Right ventricle myocardium inferior (tissue), 1 donor: ENCODE measurements at regions not wholly inside any gene's neighbourhood (a gene's known extent, or its start where the extent isn't known, plus 50 kb on each side); places are given as distances from the start of the nearest gene placed in this dataset.

ENCODE experiments used
- ATAC-seq: fragments of 200-7000 bp; cut with Tn5 transposase; one replicate; pipeline ENCODE4 v1.9.1; 2020; ENCODE audit warnings: mild to moderate bottlenecking, moderate library complexity
- DNase-seq: peaks from one replicate; pipeline ENCODE4 v3.0.0; 2021; ENCODE audit errors: missing footprints
- intact Hi-C: fragments of 100-400 bp; cut with DNase I; formaldehyde crosslinking; loops from one replicate; pipeline ENCODE4 v1.11.0; 2022
- donor health status: DM: no; HTN: yes; CAD: no; lungs with severe emphysema.

DNA sequence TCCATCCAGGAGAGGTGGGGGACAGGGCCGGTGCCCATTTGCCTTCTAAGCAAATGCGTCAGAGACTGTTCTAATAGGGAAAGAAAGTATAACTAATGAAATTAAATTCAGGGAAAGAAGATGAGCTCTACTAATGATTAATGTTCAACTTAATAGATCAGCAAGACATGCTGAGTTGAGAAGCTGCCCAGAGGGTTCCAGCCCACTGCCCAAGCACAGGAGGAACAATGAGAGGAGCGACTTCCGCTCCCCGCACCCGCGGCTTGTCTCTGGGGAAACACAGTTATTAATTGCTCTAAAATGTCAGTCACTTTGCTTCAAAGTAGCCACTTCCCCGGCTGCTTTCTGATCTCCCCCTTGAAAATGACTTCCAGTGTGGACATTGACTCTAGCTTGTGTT is 331.3 kb downstream of the UQCRFS1 start:
- no peak for DNase-seq
- intact Hi-C loops = loop anchor here (5.0 to 10.0 kb wide), 2 partner anchors 89 to 323 kb away; no protein-coding TSS in a partner anchor
- no peak for ATAC-seq

DNA sequence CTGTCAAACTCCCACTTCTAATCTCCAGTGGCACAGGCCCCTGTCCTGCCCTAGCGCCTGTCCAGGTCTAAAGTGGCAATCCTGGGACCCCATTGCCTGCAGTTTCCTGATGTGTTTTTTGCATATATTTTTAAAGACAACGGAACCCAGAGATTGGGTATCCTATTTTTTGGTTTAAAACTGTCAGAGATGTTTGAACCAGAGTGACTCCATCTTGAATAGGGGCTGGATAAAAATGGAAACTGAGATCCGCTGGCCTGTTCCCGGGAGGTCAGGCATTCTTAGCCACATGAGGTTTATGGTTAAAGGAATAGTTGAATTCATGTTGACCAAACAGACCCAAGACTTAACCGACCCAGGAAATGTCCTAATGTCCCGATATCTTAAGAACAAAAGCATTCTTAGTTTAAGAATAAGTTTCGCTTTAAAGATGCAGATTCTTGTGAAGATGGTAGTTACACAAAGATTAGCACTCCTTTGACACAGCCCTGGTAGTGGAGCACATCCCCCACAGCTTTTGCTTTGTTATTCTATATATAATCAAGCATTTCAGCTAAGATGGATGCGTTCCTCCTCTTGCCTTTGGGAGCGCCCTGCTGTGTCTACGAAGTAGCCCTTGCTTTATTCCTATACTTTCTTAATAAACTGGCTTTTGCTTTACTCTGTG is 332.1 kb downstream of the UQCRFS1 start:
- intact Hi-C loops = loop anchor here (5.0 to 10.0 kb wide), 2 partner anchors 89 to 324 kb away; no protein-coding TSS in a partner anchor
- no peak for ATAC-seq

DNA sequence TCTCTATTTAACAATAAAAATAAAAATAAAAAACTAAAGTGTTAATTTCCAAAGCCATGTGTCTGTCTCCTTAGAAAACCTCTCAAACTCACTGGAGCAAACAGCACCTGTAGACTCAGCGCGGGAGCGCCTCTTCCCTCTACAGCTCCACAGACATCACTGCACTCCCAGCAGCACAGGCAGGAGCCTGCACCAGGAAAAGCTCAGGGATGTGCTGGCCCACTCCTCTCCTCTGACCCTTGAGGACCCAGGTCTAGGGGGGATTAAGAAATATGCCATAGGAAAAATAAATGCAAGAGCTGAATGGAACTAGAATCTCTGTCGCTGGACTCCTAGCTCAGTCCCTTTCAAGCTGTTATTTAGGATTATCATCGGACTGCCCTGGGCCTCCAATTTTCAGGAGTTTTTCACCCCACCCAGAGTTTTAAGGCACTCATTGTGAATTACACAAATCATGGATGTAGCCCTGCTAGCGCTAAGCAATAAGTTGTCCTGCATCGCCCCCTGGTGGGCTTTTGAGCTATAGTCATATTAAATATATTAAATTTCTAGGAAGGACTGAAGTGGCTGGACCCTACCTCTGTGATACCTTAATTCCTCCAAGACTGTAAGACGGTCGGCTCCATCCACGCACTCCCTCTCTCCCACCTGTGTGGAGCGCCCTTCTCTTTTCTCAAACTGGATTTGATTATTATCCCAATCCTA is 333.9 kb downstream of the UQCRFS1 start:
- ATAC-seq (no peak), DNase-seq (no peak)
- intact Hi-C loops = loop anchor here (1.0 to 10.0 kb wide), 3 partner anchors 142 to 914 kb away; no protein-coding TSS in a partner anchor

More for the DNA sequence above, 332.1 kb downstream of the UQCRFS1 start:
- no peak for DNase-seq

GRCh38 chr19:28876609-28877123 is 336.3 kb downstream of the UQCRFS1 start:
- ATAC-seq (no peak), DNase-seq (no peak)
- intact Hi-C loops = loop anchor here (10.0 kb wide), 1 partner anchor 912 kb away; no protein-coding TSS in a partner anchor

GRCh38 chr19:28874742-28875141 is 338.2 kb downstream of the UQCRFS1 start:
- ATAC-seq (no peak), DNase-seq (no peak)
- intact Hi-C loops = loop anchor here (10.0 kb wide), 1 partner anchor 910 kb away; no protein-coding TSS in a partner anchor

- ATAC-seq = peak; percentile 81
- intact Hi-C loops = loop anchor here (10.0 kb wide), 1 partner anchor 908 kb away; no protein-coding TSS in a partner anchor
- DNase-seq = no peak
These were observed 339.6 kb downstream of the UQCRFS1 start for GRCh38 chr19:28873301-28873700.

DNA sequence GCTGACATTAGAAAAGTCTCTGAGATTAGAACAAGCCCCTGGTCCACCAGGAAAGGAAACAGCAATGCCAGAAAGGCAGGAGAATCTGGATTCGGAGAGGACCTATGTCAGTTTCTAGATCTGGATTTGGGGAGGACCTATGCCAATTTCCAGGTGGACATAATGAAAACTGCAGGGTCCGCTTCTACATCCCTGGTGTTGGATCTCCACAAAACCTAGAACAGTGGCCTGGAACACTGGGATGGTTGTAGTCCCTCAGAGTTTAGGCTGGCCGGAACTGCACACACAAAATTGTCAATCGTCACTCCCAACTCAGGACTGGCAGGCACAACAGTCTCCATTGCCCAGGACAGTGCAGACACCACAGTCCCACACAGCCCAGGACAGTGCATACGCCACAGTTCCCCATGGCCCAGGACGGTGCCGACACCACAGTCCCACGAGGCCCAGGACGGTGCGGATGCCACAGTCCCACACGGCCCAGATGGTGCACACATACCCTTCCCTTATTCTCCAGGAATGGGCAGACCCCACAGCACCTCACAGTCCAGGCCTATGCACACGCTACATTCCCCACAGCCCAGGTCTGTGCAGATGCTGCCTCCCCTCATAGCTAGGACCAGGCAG is 341.7 kb downstream of the UQCRFS1 start:
- intact Hi-C loops = loop anchor here (10.0 kb wide), 1 partner anchor 906 kb away; no protein-coding TSS in a partner anchor
- ATAC-seq = no peak
- no peak for DNase-seq

GRCh38 chr19:28869459-28869858 is 343.5 kb downstream of the UQCRFS1 start:
- DNase-seq (no peak), ATAC-seq (no peak)
- intact Hi-C loops = no loop called here

DNA sequence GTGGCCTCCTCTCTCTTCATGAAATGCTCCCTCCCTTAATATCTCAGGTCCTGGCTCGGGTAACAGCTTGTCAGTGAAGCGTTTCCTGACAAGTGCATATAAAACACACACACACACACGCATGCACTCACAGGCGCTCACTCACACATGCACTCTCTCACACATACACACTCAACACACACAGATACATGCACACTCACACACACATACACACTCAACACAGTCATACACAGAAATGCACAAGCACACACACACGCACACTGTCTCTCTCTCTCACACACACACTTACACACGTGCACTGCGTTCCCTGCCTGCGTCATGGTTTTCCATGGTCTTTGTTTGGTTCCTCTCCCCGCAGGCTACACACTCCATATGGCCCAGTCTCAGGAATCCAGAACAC is 344.1 kb downstream of the UQCRFS1 start:
- intact Hi-C loops = no loop called here
- DNase-seq (no peak), ATAC-seq (no peak)

- intact Hi-C loops = no loop called here
- ATAC-seq = no peak
- no peak for DNase-seq
These were observed 345.0 kb downstream of the UQCRFS1 start for GRCh38 chr19:28867978-28868377.

- no peak for DNase-seq
- intact Hi-C loops = loop anchor here (5.0 kb wide), 1 partner anchor 72 kb away; no protein-coding TSS in a partner anchor
These were observed 348.3 kb downstream of the UQCRFS1 start for GRCh38 chr19:28864577-28865042.

GRCh38 chr19:28864024-28864503 is 348.9 kb downstream of the UQCRFS1 start:
- ATAC-seq (peak; percentile 65), DNase-seq (no peak)
- intact Hi-C loops = loop anchor here (5.0 kb wide), 1 partner anchor 72 kb away; no protein-coding TSS in a partner anchor

More at GRCh38 chr19:28864577-28865042, 348.3 kb downstream of the UQCRFS1 start:
- peak; percentile 87 for ATAC-seq

GRCh38 chr19:28862238-28862637 is 350.7 kb downstream of the UQCRFS1 start:
- ATAC-seq = no peak
- intact Hi-C loops = loop anchor here (5.0 kb wide), 1 partner anchor 70 kb away; no protein-coding TSS in a partner anchor

DNA sequence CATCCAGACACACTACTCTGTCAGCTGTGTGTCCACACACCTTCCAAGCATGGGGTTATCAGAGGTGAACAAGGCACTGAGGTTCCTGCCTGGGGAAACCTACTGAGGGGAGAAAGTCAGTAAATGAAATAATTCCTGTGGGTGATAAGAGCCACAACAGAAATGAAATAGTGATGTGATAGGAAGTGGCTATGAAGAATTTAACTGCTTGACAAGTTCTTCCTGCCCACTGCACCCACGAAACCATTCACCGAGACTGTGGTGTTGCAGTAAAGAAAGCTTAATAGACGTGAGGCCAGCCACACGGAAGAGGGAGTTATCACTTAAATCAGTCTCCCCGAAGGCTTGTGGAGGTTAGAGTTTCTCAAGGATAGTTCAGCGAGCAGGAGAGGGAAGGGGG is 353.1 kb downstream of the UQCRFS1 start:
- no peak for DNase-seq
- no peak for ATAC-seq
- intact Hi-C loops = loop anchor here (5.0 kb wide), 1 partner anchor 68 kb away; no protein-coding TSS in a partner anchor

More at GRCh38 chr19:28862238-28862637, 350.7 kb downstream of the UQCRFS1 start:
- DNase-seq = no peak

- DNase-seq (no peak), ATAC-seq (no peak)
- intact Hi-C loops = no loop called here
These were observed 354.0 kb downstream of the UQCRFS1 start for GRCh38 chr19:28858933-28859332.

DNA sequence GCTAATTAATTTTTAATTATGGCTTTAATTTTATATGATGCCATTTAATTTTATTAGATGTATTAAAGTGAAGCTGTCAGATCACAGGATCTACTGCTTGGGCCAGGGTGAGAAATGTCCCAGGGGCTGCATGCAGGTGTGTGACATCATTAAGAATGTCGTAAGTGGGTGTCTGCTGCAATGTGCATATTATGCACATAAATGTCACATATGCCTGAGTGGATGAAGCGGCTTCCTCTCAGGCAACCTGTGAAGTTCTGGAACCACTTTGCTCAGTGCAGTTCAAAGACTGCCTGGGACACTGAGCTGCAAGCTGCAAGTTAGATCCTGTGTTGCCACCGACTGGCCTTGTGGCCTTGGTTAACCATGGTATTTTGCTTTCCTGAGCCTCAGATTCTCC is 355.0 kb downstream of the UQCRFS1 start:
- intact Hi-C loops = no loop called here
- DNase-seq (no peak), ATAC-seq (no peak)

- ATAC-seq (no peak), DNase-seq (no peak)
- intact Hi-C loops = no loop called here
These were observed 357.7 kb downstream of the UQCRFS1 start for GRCh38 chr19:28855216-28855615.

DNA sequence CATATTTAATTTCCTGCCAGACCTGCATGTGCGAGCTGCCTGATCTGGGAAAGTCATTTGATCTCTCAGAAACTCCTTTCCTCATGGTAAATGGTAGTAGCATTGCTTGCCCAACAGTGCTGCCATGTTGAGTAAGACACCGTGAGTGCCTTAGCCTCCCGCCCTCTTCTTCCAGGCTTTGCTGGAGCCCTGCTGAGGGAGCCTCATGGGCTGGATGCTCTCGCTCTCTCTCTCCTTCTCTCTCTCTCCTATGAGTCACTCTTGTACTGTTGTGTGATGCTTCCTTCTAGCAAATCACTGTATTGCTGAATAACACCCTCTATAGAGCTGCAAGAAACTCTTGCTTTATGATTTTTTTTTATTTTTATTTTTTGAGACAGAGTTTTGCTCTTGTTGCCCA is 365.5 kb downstream of the UQCRFS1 start:
- ATAC-seq = no peak
- DNase-seq = no peak
- intact Hi-C loops = no loop called here
